Body of pancreas (tissue), 4 donors: ENCODE measurements at regions not wholly inside any gene's neighbourhood (a gene's known extent, or its start where the extent isn't known, plus 50 kb on each side); places are given as distances from the start of the nearest gene placed in this dataset.

Experiments used
- ATAC-seq: fragments of 150-250 bp; one replicate; pipeline ENCODE4 v1.9.1; 2016
- DNase-seq, 4 donors: peaks; one replicate each; pipeline ENCODE4 v3.0.0-alpha.2; 2019
- H3K27ac ChIP-seq, 4 donors: fragments of 200-600 bp; sonication (generic); 1 replicate in 3 of 4; 2 replicates in 1 of 4; pipeline versions ENCODE4 v1.5.1 to v1.6.1; 2016 to 2019; ENCODE audit warnings: mild to moderate bottlenecking in 1 of 4, mixed read lengths in 1 of 4, moderate library complexity in 1 of 4
- H3K27me3 ChIP-seq, 2 donors: fragments of 200-600 bp; sonication (generic); one replicate each; pipeline ENCODE4 v1.6.0; 2016; ENCODE audit warnings: mild to moderate bottlenecking in 1 of 2
- H3K36me3 ChIP-seq, 2 donors: fragments of 200-600 bp; sonication (generic); replicated peaks in 1 of 2; 2 replicates each; pipeline ENCODE4 v1.5.1; 2016; ENCODE audit warnings: low read depth in 2 of 2; ENCODE audit not compliant: insufficient read depth in 1 of 2
- H3K4me1 ChIP-seq: fragments of 200-600 bp; sonication (generic); one replicate; pipeline ENCODE4 v1.6.0; 2016
- H3K4me3 ChIP-seq, 2 donors: fragments of 200-600 bp; sonication (generic); 1 replicate in 1 of 2; 2 replicates in 1 of 2; pipeline ENCODE4 v1.5.1; 2016 to 2019
- H3K9me3 ChIP-seq, 3 donors: fragments of 200-600 bp; sonication (generic); 1 replicate in 2 of 3; 2 replicates in 1 of 3; pipeline ENCODE4 v1.5.1; 2016
- POLR2A ChIP-seq, 3 donors: fragments of 450-650 bp; IDR thresholded peaks; one replicate each; pipeline ENCODE4 v1.6.1; 2016; ENCODE audit warnings: antibody characterized with exemption in 3 of 3, mild to moderate bottlenecking in 2 of 3
- WGBS, 2 donors: methylation state at CpG; one replicate each; pipeline ENCODE4 v1.1.5; 2017; 5-methylcytosine and 5-hydroxymethylcytosine counted together
- intact Hi-C: fragments of 100-400 bp; cut with DNase I; formaldehyde crosslinking; loops from one replicate; pipeline ENCODE4 v1.15.1; 2023
- TF ChIP-seq, protein P1 (sequence below), 7 experiments: fragments of 450-650 bp in 4 of 7; fragments of 200-600 bp in 3 of 7; sonication (generic) in 3 of 7; IDR thresholded peaks; one replicate each; pipeline ENCODE4 v1.5.1; 2016 to 2019; ENCODE audit warnings: antibody characterized with exemption in 7 of 7

DNA sequence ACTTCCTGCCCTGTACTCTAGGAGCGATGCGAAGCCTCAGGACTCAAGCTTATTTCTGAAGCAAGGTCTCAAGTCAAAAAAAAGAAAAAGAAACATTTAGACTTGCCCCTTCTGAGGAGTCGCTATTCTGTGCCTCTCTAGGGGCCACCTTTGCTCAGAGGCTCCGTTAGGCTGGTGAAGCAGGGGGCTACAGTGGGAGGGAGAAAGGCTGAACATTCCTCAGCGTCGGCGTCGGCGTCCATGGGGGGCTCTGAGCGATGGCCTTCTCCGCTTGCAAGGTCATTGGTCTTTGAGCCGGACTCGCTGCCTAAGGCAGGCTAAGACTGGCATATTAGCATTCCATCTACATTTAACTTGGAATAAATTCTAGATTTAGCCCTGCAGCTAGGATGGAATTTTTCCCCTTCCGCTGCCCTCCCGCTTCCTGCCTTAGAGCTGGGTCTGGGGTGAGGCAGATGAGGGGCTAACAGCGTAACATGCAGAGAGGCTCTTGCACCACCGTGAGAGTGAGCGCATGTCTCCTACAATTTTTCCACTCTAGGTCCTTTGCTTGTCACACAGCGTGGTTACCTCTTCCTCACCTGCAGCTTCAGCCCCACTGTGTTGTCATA is 53.6 kb upstream of the ATL2 start:
- intact Hi-C loops = no loop called here
- H3K27ac ChIP-seq = no peak overlapping the region
- 57 to 72% methylated on average over 19 of the region's 19 CpGs for WGBS, 2 donors
- TF ChIP-seq, protein P1, sequence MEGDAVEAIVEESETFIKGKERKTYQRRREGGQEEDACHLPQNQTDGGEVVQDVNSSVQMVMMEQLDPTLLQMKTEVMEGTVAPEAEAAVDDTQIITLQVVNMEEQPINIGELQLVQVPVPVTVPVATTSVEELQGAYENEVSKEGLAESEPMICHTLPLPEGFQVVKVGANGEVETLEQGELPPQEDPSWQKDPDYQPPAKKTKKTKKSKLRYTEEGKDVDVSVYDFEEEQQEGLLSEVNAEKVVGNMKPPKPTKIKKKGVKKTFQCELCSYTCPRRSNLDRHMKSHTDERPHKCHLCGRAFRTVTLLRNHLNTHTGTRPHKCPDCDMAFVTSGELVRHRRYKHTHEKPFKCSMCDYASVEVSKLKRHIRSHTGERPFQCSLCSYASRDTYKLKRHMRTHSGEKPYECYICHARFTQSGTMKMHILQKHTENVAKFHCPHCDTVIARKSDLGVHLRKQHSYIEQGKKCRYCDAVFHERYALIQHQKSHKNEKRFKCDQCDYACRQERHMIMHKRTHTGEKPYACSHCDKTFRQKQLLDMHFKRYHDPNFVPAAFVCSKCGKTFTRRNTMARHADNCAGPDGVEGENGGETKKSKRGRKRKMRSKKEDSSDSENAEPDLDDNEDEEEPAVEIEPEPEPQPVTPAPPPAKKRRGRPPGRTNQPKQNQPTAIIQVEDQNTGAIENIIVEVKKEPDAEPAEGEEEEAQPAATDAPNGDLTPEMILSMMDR (IDR thresholded peaks at IDR 0.05) = no peak
- no peak for TF ChIP-seq POLR2A (IDR thresholded peaks at IDR 0.05)
- no peaks in the 10 kb centered on the region for H3K36me3 ChIP-seq
- ATAC-seq = no peak
- DNase-seq = no peak
- H3K4me1 ChIP-seq = no peaks in the 10 kb centered on the region
- no peak overlapping the region for H3K4me3 ChIP-seq
- H3K27me3 ChIP-seq = no peaks in the 10 kb centered on the region
- H3K9me3 ChIP-seq = no peaks in the 10 kb centered on the region

DNA sequence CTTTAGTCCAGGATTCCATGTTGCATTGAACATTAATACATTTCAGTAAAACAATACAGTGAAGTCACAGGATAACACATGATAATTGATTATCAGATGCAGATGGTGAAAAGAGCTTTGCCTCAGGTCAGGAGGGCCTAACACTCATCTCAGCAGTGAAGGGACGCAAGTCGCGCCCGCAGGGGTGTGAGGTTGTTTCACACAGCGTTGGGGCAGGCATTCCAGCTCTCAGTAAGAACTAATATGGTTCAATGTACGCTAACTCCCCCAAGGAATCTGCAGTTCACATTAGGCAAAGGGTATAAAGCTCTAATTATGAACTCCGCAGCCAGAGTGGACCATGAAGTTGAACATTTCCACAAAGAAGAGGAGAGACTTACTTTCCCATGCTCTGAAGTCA is 53.1 kb upstream of the ATL2 start:
- no peak for TF ChIP-seq POLR2A (IDR thresholded peaks at IDR 0.05)
- TF ChIP-seq, protein P1 (IDR thresholded peaks at IDR 0.05) = no peak
- H3K9me3 ChIP-seq = no peaks in the 10 kb centered on the region
- DNase-seq (no peak), ATAC-seq (no peak)
- intact Hi-C loops = no loop called here
- 81 to 84% methylated on average over 7 of the region's 7 CpGs for WGBS, 2 donors
- H3K27me3 ChIP-seq = no peaks in the 10 kb centered on the region
- no peak overlapping the region for H3K4me3 ChIP-seq
- H3K27ac ChIP-seq = no peak overlapping the region
- H3K4me1 ChIP-seq = no peaks in the 10 kb centered on the region
- H3K36me3 ChIP-seq = no peaks in the 10 kb centered on the region

DNA sequence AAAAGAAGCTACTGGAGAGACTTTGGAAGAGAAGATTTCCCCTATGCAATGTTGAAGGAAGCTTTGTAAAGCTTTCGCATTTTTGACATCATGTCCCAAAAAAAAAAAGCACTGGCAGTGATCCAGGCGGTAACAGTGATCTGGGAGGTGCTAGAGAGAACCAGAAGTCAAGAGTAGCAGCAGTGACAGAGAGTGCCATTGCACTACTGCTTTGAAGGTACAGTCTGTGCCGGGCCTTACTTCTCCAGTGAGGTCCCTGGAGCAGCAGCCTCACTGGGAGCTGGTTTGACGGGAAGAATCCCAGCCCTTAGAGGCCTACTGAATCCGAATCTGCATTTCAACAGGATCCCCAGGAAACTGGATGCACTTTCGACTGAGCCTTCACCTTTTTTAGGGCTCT is 50.9 kb upstream of the ATL2 start:
- no peaks in the 10 kb centered on the region for H3K27me3 ChIP-seq
- no peak overlapping the region for H3K4me3 ChIP-seq
- H3K4me1 ChIP-seq = no peaks in the 10 kb centered on the region
- DNase-seq = no peak
- no peak overlapping the region for H3K27ac ChIP-seq
- intact Hi-C loops = no loop called here
- no peak for TF ChIP-seq POLR2A (IDR thresholded peaks at IDR 0.05)
- TF ChIP-seq, protein P1 (IDR thresholded peaks at IDR 0.05) = no peak
- H3K9me3 ChIP-seq = no peaks in the 10 kb centered on the region
- ATAC-seq = no peak
- WGBS, 2 donors = 58 to 62% methylated on average over 6 of the region's 6 CpGs
- H3K36me3 ChIP-seq = no peaks in the 10 kb centered on the region

DNA sequence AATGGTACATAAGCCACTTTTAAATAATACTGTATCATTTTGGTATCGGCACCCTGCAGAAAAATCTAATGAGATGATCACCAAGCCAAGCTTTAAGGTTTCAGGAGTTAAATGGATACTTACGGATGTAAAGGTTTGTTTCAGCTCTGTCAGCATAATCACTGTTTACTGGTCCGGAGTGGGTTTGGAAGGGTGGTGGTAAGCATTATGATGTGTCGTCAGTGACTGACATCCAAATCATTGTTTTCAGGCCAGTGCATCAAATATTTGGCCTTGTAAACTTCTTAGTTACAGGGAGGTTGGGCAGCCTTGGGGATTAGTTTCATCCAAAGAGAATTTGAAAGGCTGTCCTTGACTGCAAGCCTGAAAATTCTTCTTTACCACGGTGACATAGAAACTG is 50.0 kb upstream of the ATL2 start:
- no peak overlapping the region for H3K4me3 ChIP-seq
- no peaks in the 10 kb centered on the region for H3K27me3 ChIP-seq
- no peak overlapping the region for H3K27ac ChIP-seq
- ATAC-seq (no peak), DNase-seq (no peak)
- 70 to 86% methylated on average over 5 of the region's 5 CpGs for WGBS, 2 donors
- TF ChIP-seq, protein P1 (IDR thresholded peaks at IDR 0.05) = no peak
- TF ChIP-seq POLR2A (IDR thresholded peaks at IDR 0.05) = no peak
- no peaks in the 10 kb centered on the region for H3K4me1 ChIP-seq
- H3K36me3 ChIP-seq = no peaks in the 10 kb centered on the region
- intact Hi-C loops = no loop called here
- no peaks in the 10 kb centered on the region for H3K9me3 ChIP-seq
